ENCODE measurements at regions not wholly inside any gene's neighbourhood (a gene's known extent, or its start where the extent isn't known, plus 50 kb on each side); places are given as distances from the start of the nearest gene placed in this dataset.

DNA sequence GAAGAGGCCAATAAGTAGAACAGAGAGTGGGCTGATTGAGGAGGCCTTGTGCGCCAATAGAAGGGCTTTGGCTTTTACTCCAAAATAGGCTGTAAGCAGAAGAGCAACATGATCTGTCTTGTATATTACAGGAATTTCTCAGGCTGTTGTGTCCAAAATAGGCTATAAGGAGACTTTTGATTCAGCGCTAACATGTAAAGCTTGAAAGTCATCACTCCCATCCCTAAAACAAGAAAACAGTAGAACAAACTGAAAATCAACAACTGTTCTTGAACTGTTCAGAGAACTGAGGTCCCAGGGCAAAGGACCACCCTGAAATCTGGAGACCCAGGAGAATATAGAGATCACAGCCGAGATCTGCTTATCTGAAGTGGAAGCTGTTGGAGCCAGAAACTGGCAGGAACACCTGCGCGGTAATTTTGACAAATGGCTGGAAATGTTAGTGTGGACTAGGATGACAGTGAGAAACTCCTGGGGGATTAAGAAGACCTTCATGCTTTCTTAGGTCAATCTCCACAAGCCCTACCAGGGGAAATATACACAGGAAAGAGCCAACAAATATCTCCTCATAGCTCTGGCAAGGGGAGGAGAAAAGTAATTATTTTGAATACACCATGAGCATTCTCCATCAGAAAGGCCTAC is 258.6 kb downstream of the RBM43 start:
- FAIRE-seq (no peak), DNase-seq (ENCODE audit: low read depth, low spot score) (no peak)
- H3K9me1 ChIP-seq (replicated peaks; ENCODE audit: control insufficient read depth, extremely low read depth, insufficient read depth, low read length): no peaks in the 10 kb centered on the region
- no peaks in the 10 kb centered on the region for H3K27me3 ChIP-seq (ENCODE audit: control insufficient read depth in 2 of 2, insufficient read depth in 2 of 2, low read length in 2 of 2)
- no peak overlapping the region for H3K4me2 ChIP-seq (ENCODE audit: insufficient read depth, low read length)
- H3K4me1 ChIP-seq (ENCODE audit: control insufficient read depth, extremely low read depth, insufficient read depth, low read length): no peaks in the 10 kb centered on the region
- intact Hi-C loops (cut with micrococcal nuclease): loop anchor here (10.0 kb wide), 1 partner anchor 288 kb away; no protein-coding TSS in a partner anchor
- no peak overlapping the region for H3K4me3 ChIP-seq (replicated peaks in 1 of 3; ENCODE audit: insufficient read depth in 1 of 3, low read depth in 1 of 3, low read length in 3 of 3)
- dilution Hi-C loops (cut with MboI; ENCODE audit: extremely low pct_ligation_motif_present, low sequenced_read_pairs): no loop called here
- BruUV-seq (replicated peaks): no TSS peak
- ChIA-PET POLR2A (no interaction called here), CTCF (no interaction called here)
- no peak overlapping the region for H3K27ac ChIP-seq (ENCODE audit: insufficient read depth, low read depth, low read length)
- no peak overlapping the region for H3K9ac ChIP-seq (replicated peaks; ENCODE audit: extremely low read depth, insufficient read depth, low read length)
- H3K9me3 ChIP-seq (replicated peaks; ENCODE audit: control insufficient read depth, insufficient read depth, low read length): no peaks in the 10 kb centered on the region
- H3K36me3 ChIP-seq (ENCODE audit: control insufficient read depth in 2 of 2, extremely low read depth in 1 of 2, insufficient read depth in 2 of 2, low read length in 2 of 2): no peaks in the 10 kb centered on the region
- no peaks in the 10 kb centered on the region for H3K79me2 ChIP-seq (ENCODE audit: control insufficient read depth, insufficient read depth, low read length)
- H2AFZ ChIP-seq (ENCODE audit: low read depth, low read length): no peak overlapping the region
- TF ChIP-seq POLR2AphosphoS5 (IDR thresholded peaks at IDR 0.05; ENCODE audit: insufficient read depth, low read depth, low read length): no peak
- no peak for TF ChIP-seq MYC (IDR thresholded peaks at IDR 0.05; ENCODE audit: low read depth, low read length)
- TF ChIP-seq, protein P1, sequence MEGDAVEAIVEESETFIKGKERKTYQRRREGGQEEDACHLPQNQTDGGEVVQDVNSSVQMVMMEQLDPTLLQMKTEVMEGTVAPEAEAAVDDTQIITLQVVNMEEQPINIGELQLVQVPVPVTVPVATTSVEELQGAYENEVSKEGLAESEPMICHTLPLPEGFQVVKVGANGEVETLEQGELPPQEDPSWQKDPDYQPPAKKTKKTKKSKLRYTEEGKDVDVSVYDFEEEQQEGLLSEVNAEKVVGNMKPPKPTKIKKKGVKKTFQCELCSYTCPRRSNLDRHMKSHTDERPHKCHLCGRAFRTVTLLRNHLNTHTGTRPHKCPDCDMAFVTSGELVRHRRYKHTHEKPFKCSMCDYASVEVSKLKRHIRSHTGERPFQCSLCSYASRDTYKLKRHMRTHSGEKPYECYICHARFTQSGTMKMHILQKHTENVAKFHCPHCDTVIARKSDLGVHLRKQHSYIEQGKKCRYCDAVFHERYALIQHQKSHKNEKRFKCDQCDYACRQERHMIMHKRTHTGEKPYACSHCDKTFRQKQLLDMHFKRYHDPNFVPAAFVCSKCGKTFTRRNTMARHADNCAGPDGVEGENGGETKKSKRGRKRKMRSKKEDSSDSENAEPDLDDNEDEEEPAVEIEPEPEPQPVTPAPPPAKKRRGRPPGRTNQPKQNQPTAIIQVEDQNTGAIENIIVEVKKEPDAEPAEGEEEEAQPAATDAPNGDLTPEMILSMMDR (IDR thresholded peaks at IDR 0.05; ENCODE audit: extremely low read depth in 1 of 2, insufficient read depth in 1 of 2, low read depth in 1 of 2, low read length in 2 of 2): no peak
- no peak for TF ChIP-seq GATA2 (IDR thresholded peaks at IDR 0.05; ENCODE audit: insufficient read depth, insufficient read length, low read depth, low read length)
- TF ChIP-seq, protein P2, sequence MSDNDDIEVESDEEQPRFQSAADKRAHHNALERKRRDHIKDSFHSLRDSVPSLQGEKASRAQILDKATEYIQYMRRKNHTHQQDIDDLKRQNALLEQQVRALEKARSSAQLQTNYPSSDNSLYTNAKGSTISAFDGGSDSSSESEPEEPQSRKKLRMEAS (IDR thresholded peaks at IDR 0.05; ENCODE audit: insufficient read depth, insufficient read length): no peak
- no peak for TF ChIP-seq POLR2A (IDR thresholded peaks at IDR 0.05; ENCODE audit: low read depth, low read length)
- no peak for TF ChIP-seq FOS (IDR thresholded peaks at IDR 0.05; ENCODE audit: borderline replicate concordance, insufficient read depth, low read length)
- TF ChIP-seq JUN (IDR thresholded peaks at IDR 0.05; ENCODE audit: borderline replicate concordance, insufficient read depth, insufficient read length, low read depth): no peak
- no peak for TF ChIP-seq EZH2 (IDR thresholded peaks at IDR 0.05; ENCODE audit: borderline replicate concordance, low read depth, low read length, severe bottlenecking)
- no peaks in the 10 kb centered on the region for H4K20me1 ChIP-seq (replicated peaks; ENCODE audit: control insufficient read depth, extremely low read depth, insufficient read depth, low read length)

Data from endothelial cell of umbilical vein (primary cell).